OCI-LY7 (cell line): ENCODE measurements at regions not wholly inside any gene's neighbourhood (a gene's known extent, or its start where the extent isn't known, plus 50 kb on each side); places are given as distances from the start of the nearest gene placed in this dataset.

ENCODE experiments used
- BruUV-seq: library from RNA; stranded (reverse); fragments of 400-500 nt; replicated peaks from 2 replicates; lab custom pipeline; 2021; lab: Mats Ljungman, UMichigan
- CTCF ChIA-PET: fragments of 300-600 bp; sonication (Branson Sonifier 250); formaldehyde crosslinking; loops from one replicate; lab custom pipeline; 2022; ENCODE audit warnings: antibody characterized with exemption; ENCODE audit not compliant: unreplicated experiment; lab: Charles Lee
- POLR2A ChIA-PET: fragments of 300-600 bp; sonication (Branson Sonifier 250); formaldehyde crosslinking; loops from one replicate; lab custom pipeline; 2022; ENCODE audit warnings: antibody characterized with exemption; lab: Charles Lee
- DNase-seq: peaks from one replicate; pipeline ENCODE4 v3.0.0-alpha.2; 2015; ENCODE audit warnings: low spot score
- H2AFZ ChIP-seq: fragments of 200-600 bp; sonication (generic), shearing (Covaris generic); 2 replicates; pipeline ENCODE4 v1.6.1; 2014; ENCODE audit warnings: mild to moderate bottlenecking, antibody characterized with exemption, low read length, moderate library complexity
- H3K27ac ChIP-seq: fragments of 200-600 bp; sonication (generic); 2 replicates; pipeline ENCODE4 v1.5.1; 2014; ENCODE audit warnings: mixed run types, low read depth, mild to moderate bottlenecking, moderate library complexity, low read length, inconsistent platforms; ENCODE audit not compliant: poor library complexity, severe bottlenecking
- H3K36me3 ChIP-seq: fragments of 200-600 bp; sonication (generic); 2 replicates; pipeline ENCODE4 v1.6.1; 2014; ENCODE audit warnings: mild to moderate bottlenecking, antibody characterized with exemption, low read length, moderate library complexity, mixed read lengths; ENCODE audit not compliant: insufficient read depth
- H3K4me1 ChIP-seq: fragments of 200-600 bp; sonication (generic); 2 replicates; pipeline ENCODE4 v1.5.1; 2014; ENCODE audit warnings: mild to moderate bottlenecking, low read length; ENCODE audit not compliant: insufficient read depth, poor library complexity, severe bottlenecking
- H3K4me2 ChIP-seq: fragments of 200-600 bp; sonication (generic); 2 replicates; pipeline ENCODE4 v1.6.1; 2014; ENCODE audit warnings: mild to moderate bottlenecking, low read length
- H3K4me3 ChIP-seq: fragments of 200-600 bp; sonication (generic); 2 replicates; pipeline ENCODE4 v1.5.1; 2014; ENCODE audit warnings: mild to moderate bottlenecking, low read depth, low read length; ENCODE audit not compliant: poor library complexity, severe bottlenecking
- H3K79me2 ChIP-seq: fragments of 200-600 bp; sonication (generic); 2 replicates; pipeline ENCODE4 v1.6.1; 2016; ENCODE audit warnings: low read depth, mild to moderate bottlenecking, low read length, moderate library complexity, mixed read lengths; ENCODE audit not compliant: insufficient read depth
- H3K9me2 ChIP-seq: fragments of 200-600 bp; sonication (generic); 2 replicates; pipeline ENCODE4 v1.6.1; 2016; ENCODE audit warnings: mild to moderate bottlenecking, low read length, mixed read lengths; ENCODE audit not compliant: insufficient read depth
- H3K9me3 ChIP-seq: fragments of 200-600 bp; sonication (generic); 2 replicates; pipeline ENCODE4 v1.6.1; 2014; ENCODE audit warnings: mild to moderate bottlenecking, mixed run types, low read length, mixed read lengths
- H4K20me1 ChIP-seq: fragments of 200-600 bp; sonication (generic); 2 replicates; pipeline ENCODE4 v1.6.1; 2014; ENCODE audit warnings: mild to moderate bottlenecking, antibody characterized with exemption, low read length, moderate library complexity, mixed read lengths; ENCODE audit not compliant: insufficient read depth
- EZH2phosphoT487 ChIP-seq: fragments of 200-600 bp; sonication (generic); IDR thresholded peaks from 2 replicates; pipeline ENCODE4 v1.6.1; 2018; ENCODE audit warnings: low read depth, borderline replicate concordance, mild to moderate bottlenecking, mixed run types, antibody characterized with exemption, low read length, moderate library complexity, mixed read lengths
- intact Hi-C: fragments of 100-400 bp; cut with micrococcal nuclease; formaldehyde crosslinking; loops from one replicate; pipeline ENCODE4 v1.10.0; 2022; ENCODE audit not compliant: unreplicated experiment
- TF ChIP-seq, protein P1 (sequence below): fragments of 200-600 bp; sonication (generic); conservative IDR thresholded peaks from 2 replicates; pipeline ENCODE4 v1.5.1; 2014; ENCODE audit warnings: mild to moderate bottlenecking, antibody characterized with exemption, low read length, moderate library complexity, mixed read lengths

DNA sequence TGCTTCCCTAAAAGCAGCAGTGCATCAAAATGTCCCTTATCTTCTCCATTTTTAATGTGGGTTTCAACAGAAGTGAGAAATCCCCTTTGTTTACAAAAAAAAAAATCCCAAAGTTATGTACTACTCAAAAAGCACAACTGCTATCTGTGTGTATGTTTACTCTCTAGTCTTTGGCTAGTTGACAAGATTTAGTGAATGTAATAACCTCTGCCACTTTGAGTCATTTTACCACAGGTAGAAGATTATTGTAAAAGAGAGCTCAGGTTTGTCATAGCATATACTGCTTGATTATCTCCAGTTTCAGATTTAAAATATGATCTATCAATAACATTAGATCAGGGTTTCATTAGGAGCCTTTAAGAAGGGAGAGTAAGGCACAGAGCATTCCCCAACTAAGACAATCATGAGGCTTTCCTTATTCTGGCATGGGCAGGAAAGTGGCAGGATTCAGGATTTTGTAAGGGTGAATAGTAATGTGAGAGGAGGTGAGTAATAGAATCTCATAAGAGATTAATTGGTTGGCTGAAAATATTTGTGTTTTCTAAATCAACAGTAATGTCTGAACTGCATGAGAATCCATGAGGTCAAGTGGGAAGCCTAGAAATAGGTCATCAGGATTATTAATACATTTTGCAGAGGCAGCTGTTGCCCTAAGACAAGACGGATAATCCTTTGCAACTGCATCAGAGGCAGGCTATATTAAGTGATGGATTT, 1780.3 kb upstream of the LRRTM1 start:
- Histone ChIP-seq H3K9me2 (no peaks in the 10 kb centered on the region), H3K9me3 (no peaks in the 10 kb centered on the region), H3K4me2 (no peak overlapping the region), H3K4me3 (no peak overlapping the region), H3K4me1 (no peaks in the 10 kb centered on the region), H4K20me1 (no peaks in the 10 kb centered on the region), H2AFZ (no peak overlapping the region), H3K79me2 (no peaks in the 10 kb centered on the region), H3K27ac (no peak overlapping the region), H3K36me3 (no peaks in the 10 kb centered on the region)
- DNase-seq = no peak
- POLR2A ChIA-PET = no interaction called here
- TF ChIP-seq, protein P1, sequence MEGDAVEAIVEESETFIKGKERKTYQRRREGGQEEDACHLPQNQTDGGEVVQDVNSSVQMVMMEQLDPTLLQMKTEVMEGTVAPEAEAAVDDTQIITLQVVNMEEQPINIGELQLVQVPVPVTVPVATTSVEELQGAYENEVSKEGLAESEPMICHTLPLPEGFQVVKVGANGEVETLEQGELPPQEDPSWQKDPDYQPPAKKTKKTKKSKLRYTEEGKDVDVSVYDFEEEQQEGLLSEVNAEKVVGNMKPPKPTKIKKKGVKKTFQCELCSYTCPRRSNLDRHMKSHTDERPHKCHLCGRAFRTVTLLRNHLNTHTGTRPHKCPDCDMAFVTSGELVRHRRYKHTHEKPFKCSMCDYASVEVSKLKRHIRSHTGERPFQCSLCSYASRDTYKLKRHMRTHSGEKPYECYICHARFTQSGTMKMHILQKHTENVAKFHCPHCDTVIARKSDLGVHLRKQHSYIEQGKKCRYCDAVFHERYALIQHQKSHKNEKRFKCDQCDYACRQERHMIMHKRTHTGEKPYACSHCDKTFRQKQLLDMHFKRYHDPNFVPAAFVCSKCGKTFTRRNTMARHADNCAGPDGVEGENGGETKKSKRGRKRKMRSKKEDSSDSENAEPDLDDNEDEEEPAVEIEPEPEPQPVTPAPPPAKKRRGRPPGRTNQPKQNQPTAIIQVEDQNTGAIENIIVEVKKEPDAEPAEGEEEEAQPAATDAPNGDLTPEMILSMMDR = no peak
- TF ChIP-seq EZH2phosphoT487 = no peak
- CTCF ChIA-PET = no interaction called here
- intact Hi-C loops = no loop called here
- no TSS peak for BruUV-seq

DNA sequence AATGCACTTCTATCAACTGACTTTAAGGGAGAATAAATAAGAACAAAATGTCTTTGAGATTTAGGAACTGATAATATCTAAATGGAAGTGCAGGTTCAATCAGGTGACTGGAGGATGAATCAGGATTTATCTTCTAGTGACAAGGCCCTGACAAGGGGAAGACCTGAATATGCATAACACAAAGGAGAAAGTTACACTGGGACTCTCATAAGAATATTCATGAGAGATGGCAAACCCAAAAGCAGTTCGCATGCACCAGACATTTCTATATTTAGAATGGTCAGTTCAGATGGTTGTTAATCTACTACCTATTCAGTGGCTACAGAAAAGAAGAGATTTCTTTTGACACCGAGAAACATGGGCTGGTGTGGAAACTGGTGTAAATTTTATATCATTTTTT, 1771.3 kb upstream of the LRRTM1 start:
- Histone ChIP-seq H3K79me2 (no peaks in the 10 kb centered on the region), H2AFZ (no peak overlapping the region), H4K20me1 (no peaks in the 10 kb centered on the region), H3K4me1 (no peaks in the 10 kb centered on the region), H3K36me3 (no peaks in the 10 kb centered on the region), H3K9me2 (no peaks in the 10 kb centered on the region), H3K9me3 (no peaks in the 10 kb centered on the region), H3K4me3 (no peak overlapping the region), H3K4me2 (no peak overlapping the region), H3K27ac (no peak overlapping the region)
- BruUV-seq = no TSS peak
- no peak for TF ChIP-seq EZH2phosphoT487
- ChIA-PET POLR2A (no interaction called here), CTCF (no interaction called here)
- DNase-seq = no peak
- intact Hi-C loops = no loop called here

DNA sequence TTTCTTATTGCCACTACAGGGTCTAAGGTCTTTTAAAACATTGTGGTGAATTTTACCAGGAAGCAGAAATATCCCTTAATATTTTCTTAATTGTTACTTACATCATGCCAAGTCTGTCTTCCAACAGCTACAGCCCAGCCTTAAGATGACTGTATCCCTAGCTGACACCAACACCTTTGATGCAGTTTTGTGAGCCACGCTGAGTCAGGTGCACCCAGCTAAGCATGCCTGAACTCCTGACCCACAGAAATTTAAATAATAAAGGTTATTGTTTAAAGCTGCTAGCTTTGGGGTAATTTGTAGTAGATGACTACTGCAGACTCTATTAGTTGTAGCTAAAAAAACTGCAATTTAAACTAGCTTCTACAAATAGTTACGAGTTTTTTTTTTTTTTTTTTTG, 1757.9 kb upstream of the LRRTM1 start:
- POLR2A ChIA-PET = interaction anchor here (0.7 kb wide), 2 partner anchors 10 to 43 kb away, joined by 5 to 7 read pairs; no protein-coding TSS in a partner anchor
- Histone ChIP-seq H3K79me2 (no peaks in the 10 kb centered on the region), H3K36me3 (no peaks in the 10 kb centered on the region), H3K4me2 (no peak overlapping the region), H3K9me3 (no peaks in the 10 kb centered on the region), H4K20me1 (no peaks in the 10 kb centered on the region), H3K9me2 (no peaks in the 10 kb centered on the region), H3K4me3 (no peak overlapping the region), H3K4me1 (no peaks in the 10 kb centered on the region), H3K27ac (no peak overlapping the region), H2AFZ (no peak overlapping the region)
- BruUV-seq = no TSS peak
- no peak for TF ChIP-seq EZH2phosphoT487
- TF ChIP-seq, protein P1 = no peak
- intact Hi-C loops = no loop called here
- CTCF ChIA-PET = no interaction called here
- DNase-seq = no peak
